H1 (cell line): ENCODE measurements at regions not wholly inside any gene's neighbourhood (a gene's known extent, or its start where the extent isn't known, plus 50 kb on each side); places are given as distances from the start of the nearest gene placed in this dataset.

ENCODE experiments used
- ATF2 ChIP-seq: IDR thresholded peaks from 2 replicates; pipeline ENCODE4 v1.6.1; 2012; ENCODE audit warnings: low read length, inconsistent platforms
- CHD7 ChIP-seq: fragments of 300-600 bp; sonication (generic); IDR thresholded peaks from 2 replicates; pipeline ENCODE4 v1.7.1; 2012; ENCODE audit warnings: low read length, moderate library complexity, mild to moderate bottlenecking, inconsistent platforms; ENCODE audit not compliant: insufficient replicate concordance
- GABPA ChIP-seq: IDR thresholded peaks from 2 replicates; pipeline ENCODE4 v1.6.1; 2011; ENCODE audit warnings: mild to moderate bottlenecking, low read length, moderate library complexity, borderline replicate concordance; ENCODE audit not compliant: insufficient read depth
- GTF2F1 ChIP-seq: IDR thresholded peaks from 2 replicates; pipeline ENCODE4 v1.6.1; 2012; ENCODE audit warnings: low read depth, low read length, improper control_type of control experiment, borderline replicate concordance
- JUN ChIP-seq: IDR thresholded peaks from 2 replicates; pipeline ENCODE4 v1.6.1; 2011; ENCODE audit warnings: low read depth, mild to moderate bottlenecking, improper control_type of control experiment, low read length
- KDM4A ChIP-seq: IDR thresholded peaks from one replicate; pipeline ENCODE4 v1.7.1; 2012; ENCODE audit warnings: low read depth, mild to moderate bottlenecking, moderate library complexity, low read length, inconsistent platforms; ENCODE audit not compliant: severe bottlenecking
- MAFK ChIP-seq: IDR thresholded peaks from 2 replicates; pipeline ENCODE4 v1.6.1; 2012; ENCODE audit warnings: low read depth, mild to moderate bottlenecking, improper control_type of control experiment, low read length
- POLR2AphosphoS5 ChIP-seq: IDR thresholded peaks from 2 replicates; pipeline ENCODE4 v1.6.1; 2011; ENCODE audit warnings: low read depth, low read length
- SAP30 ChIP-seq: fragments of 300-600 bp; sonication (generic); IDR thresholded peaks from 2 replicates; pipeline ENCODE4 v1.7.1; 2012; ENCODE audit warnings: low read length, moderate library complexity, mild to moderate bottlenecking, inconsistent platforms; ENCODE audit not compliant: insufficient read depth, insufficient replicate concordance
- SUZ12 ChIP-seq: fragments of 200-600 bp; sonication (generic); IDR thresholded peaks from 2 replicates; pipeline ENCODE4 v1.6.1; 2012; ENCODE audit warnings: mild to moderate bottlenecking, inconsistent platforms, low read length, moderate library complexity, mixed read lengths
- YY1 ChIP-seq: IDR thresholded peaks from 2 replicates; pipeline ENCODE4 v1.6.1; 2011; ENCODE audit warnings: low read depth, mild to moderate bottlenecking, low read length

GRCh38 chr5:125112196-125112595 lies 365.8 kb upstream of the ZNF608 start (continued):
- TF ChIP-seq CHD7: no peak
- no peak for TF ChIP-seq SUZ12
- no peak for TF ChIP-seq ATF2
- no peak for TF ChIP-seq MAFK
- TF ChIP-seq SAP30: no peak
- TF ChIP-seq GABPA: no peak
- TF ChIP-seq JUN: no peak
- TF ChIP-seq YY1: no peak
- no peak for TF ChIP-seq POLR2AphosphoS5
- no peak for TF ChIP-seq KDM4A
- no peak for TF ChIP-seq GTF2F1
